ENCODE measurements at regions not wholly inside any gene's neighbourhood (a gene's known extent, or its start where the extent isn't known, plus 50 kb on each side); places are given as distances from the start of the nearest gene placed in this dataset.

GRCh38 chr2:120502761-120503160 lies 156.8 kb downstream of the INHBB start:
- Histone ChIP-seq H3K27ac (ENCODE audit: low read depth, low read length) (no peak overlapping the region), H3K4me1 (ENCODE audit: control insufficient read depth, low read length) (no peaks in the 10 kb centered on the region), H4K20me1 (ENCODE audit: control insufficient read depth, insufficient read depth, low read depth, low read length) (no peaks in the 10 kb centered on the region), H3K9me3 (ENCODE audit: control insufficient read depth, insufficient read depth, low read length) (no peaks in the 10 kb centered on the region), H3K27me3 (ENCODE audit: control insufficient read depth, low read length) (no peaks in the 10 kb centered on the region), H3K79me2 (ENCODE audit: control insufficient read depth, low read length) (no peaks in the 10 kb centered on the region), H3F3A (ENCODE audit: control insufficient read depth, insufficient read depth) (no peaks in the 10 kb centered on the region), H3K36me3 (ENCODE audit: control insufficient read depth, low read length) (no peaks in the 10 kb centered on the region), H3K4me3 (ENCODE audit: low read length) (no peak overlapping the region), H3K4me2 (ENCODE audit: low read length) (no peak overlapping the region), H3K9me2 (replicated peaks; ENCODE audit: control insufficient read depth, low read length) (no peaks in the 10 kb centered on the region)
- no peak for TF ChIP-seq CTCF (IDR thresholded peaks at IDR 0.05; ENCODE audit: low read depth, low read length, poor library complexity, severe bottlenecking)
- no peak for TF ChIP-seq EZH2phosphoT487 (IDR thresholded peaks at IDR 0.05; ENCODE audit: borderline replicate concordance, low read length)

GRCh38 chr2:120503206-120503792 lies 157.4 kb downstream of the INHBB start:
- no peak overlapping the region for H3K4me3 ChIP-seq (ENCODE audit: low read length)
- TF ChIP-seq CTCF (IDR thresholded peaks at IDR 0.05; ENCODE audit: low read depth, low read length, poor library complexity, severe bottlenecking) (no peak), EZH2phosphoT487 (IDR thresholded peaks at IDR 0.05; ENCODE audit: borderline replicate concordance, low read length) (no peak)
- H3K27me3 ChIP-seq (ENCODE audit: control insufficient read depth, low read length): no peaks in the 10 kb centered on the region
- H3F3A ChIP-seq (ENCODE audit: control insufficient read depth, insufficient read depth): no peaks in the 10 kb centered on the region
- H3K4me1 ChIP-seq (ENCODE audit: control insufficient read depth, low read length): no peaks in the 10 kb centered on the region
- no peaks in the 10 kb centered on the region for H3K9me2 ChIP-seq (replicated peaks; ENCODE audit: control insufficient read depth, low read length)
- H3K36me3 ChIP-seq (ENCODE audit: control insufficient read depth, low read length): no peaks in the 10 kb centered on the region
- H3K4me2 ChIP-seq (ENCODE audit: low read length): no peak overlapping the region
- no peak overlapping the region for H3K27ac ChIP-seq (ENCODE audit: low read depth, low read length)
- H4K20me1 ChIP-seq (ENCODE audit: control insufficient read depth, insufficient read depth, low read depth, low read length): no peaks in the 10 kb centered on the region
- no peaks in the 10 kb centered on the region for H3K79me2 ChIP-seq (ENCODE audit: control insufficient read depth, low read length)
- H3K9me3 ChIP-seq (ENCODE audit: control insufficient read depth, insufficient read depth, low read length): no peaks in the 10 kb centered on the region

GRCh38 chr2:120503793-120504571 lies 158.0 kb downstream of the INHBB start:
- H4K20me1 ChIP-seq (ENCODE audit: control insufficient read depth, insufficient read depth, low read depth, low read length): no peaks in the 10 kb centered on the region
- no peaks in the 10 kb centered on the region for H3K79me2 ChIP-seq (ENCODE audit: control insufficient read depth, low read length)
- no peaks in the 10 kb centered on the region for H3F3A ChIP-seq (ENCODE audit: control insufficient read depth, insufficient read depth)
- no peaks in the 10 kb centered on the region for H3K4me1 ChIP-seq (ENCODE audit: control insufficient read depth, low read length)
- H3K27me3 ChIP-seq (ENCODE audit: control insufficient read depth, low read length): no peaks in the 10 kb centered on the region
- TF ChIP-seq CTCF (IDR thresholded peaks at IDR 0.05; ENCODE audit: low read depth, low read length, poor library complexity, severe bottlenecking) (no peak), EZH2phosphoT487 (IDR thresholded peaks at IDR 0.05; ENCODE audit: borderline replicate concordance, low read length) (no peak)
- H3K9me2 ChIP-seq (replicated peaks; ENCODE audit: control insufficient read depth, low read length): no peaks in the 10 kb centered on the region
- no peak overlapping the region for H3K4me2 ChIP-seq (ENCODE audit: low read length)
- no peaks in the 10 kb centered on the region for H3K36me3 ChIP-seq (ENCODE audit: control insufficient read depth, low read length)
- H3K27ac ChIP-seq (ENCODE audit: low read depth, low read length): no peak overlapping the region
- H3K9me3 ChIP-seq (ENCODE audit: control insufficient read depth, insufficient read depth, low read length): no peaks in the 10 kb centered on the region
- H3K4me3 ChIP-seq (ENCODE audit: low read length): no peak overlapping the region
